ENCODE measurements at regions not wholly inside any gene's neighbourhood (a gene's known extent, or its start where the extent isn't known, plus 50 kb on each side); places are given as distances from the start of the nearest gene placed in this dataset.

DNA sequence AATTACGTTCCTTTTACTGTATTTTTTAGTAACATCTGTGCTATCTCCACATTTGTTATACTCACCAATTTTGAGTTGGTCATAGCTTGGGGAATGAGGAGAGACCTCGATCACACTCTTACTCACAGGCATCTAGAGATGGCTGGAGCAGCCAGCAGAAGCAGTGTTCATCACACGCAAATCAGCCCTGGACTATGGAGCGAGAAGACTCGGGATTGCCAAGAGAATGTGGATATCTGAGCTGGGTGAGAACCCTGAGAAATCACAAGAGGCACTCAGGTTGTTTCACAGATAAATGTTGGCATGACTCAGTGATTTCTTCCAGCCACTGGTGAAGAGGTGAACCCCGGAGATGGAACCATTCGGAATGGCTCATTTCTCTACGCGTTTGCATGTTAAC lies 820.1 kb upstream of the IGFBP3 start:
- Mint-ChIP-seq H3K36me3 (no peaks in the 10 kb centered on the region), H3K27me3 (no peaks in the 10 kb centered on the region), H3K27ac (no peak overlapping the region), H3K4me3 (no peak overlapping the region), H3K4me1 (no peaks in the 10 kb centered on the region), H3K9me3 (peaks cover 5 to 13% (median 5%) of the 10 kb centered on the region in 3 donors)
- 74% methylated on average over 2 of the region's 9 CpGs for WGBS (ENCODE audit: insufficient coverage)
- POLR2A ChIA-PET: no interaction called here
- H3K4me1 ChIP-seq (ENCODE audit: control insufficient read depth in 1 of 2, extremely low read depth in 1 of 2, insufficient read depth in 2 of 2, low read length in 2 of 2): no peaks in the 10 kb centered on the region
- CTCF ChIA-PET: interaction anchor here in 1 of 2 donors (0.6 kb wide), 1 partner anchor 529 kb away, joined by 3 read pairs; no protein-coding TSS in a partner anchor
- H3K9me3 ChIP-seq: no peaks in the 10 kb centered on the region
- H3K4me3 ChIP-seq (ENCODE audit: control insufficient read depth in 1 of 2, extremely low read depth in 1 of 2, low read length in 1 of 2): no peak overlapping the region
- ATAC-seq (replicated peaks in 1 of 4) (no peak), DNase-seq (no peak)
- no peaks in the 10 kb centered on the region for H3K36me3 ChIP-seq (ENCODE audit: control insufficient read depth in 2 of 2, extremely low read depth in 1 of 2, insufficient read depth in 1 of 2, low read length in 1 of 2)
- no peaks in the 10 kb centered on the region for H3K27me3 ChIP-seq (replicated peaks in 1 of 2; ENCODE audit: control insufficient read depth in 2 of 2, extremely low read depth in 1 of 2, insufficient read depth in 2 of 2, low read length in 1 of 2)
- H3K27ac ChIP-seq (ENCODE audit: low read length): no peak overlapping the region

DNA sequence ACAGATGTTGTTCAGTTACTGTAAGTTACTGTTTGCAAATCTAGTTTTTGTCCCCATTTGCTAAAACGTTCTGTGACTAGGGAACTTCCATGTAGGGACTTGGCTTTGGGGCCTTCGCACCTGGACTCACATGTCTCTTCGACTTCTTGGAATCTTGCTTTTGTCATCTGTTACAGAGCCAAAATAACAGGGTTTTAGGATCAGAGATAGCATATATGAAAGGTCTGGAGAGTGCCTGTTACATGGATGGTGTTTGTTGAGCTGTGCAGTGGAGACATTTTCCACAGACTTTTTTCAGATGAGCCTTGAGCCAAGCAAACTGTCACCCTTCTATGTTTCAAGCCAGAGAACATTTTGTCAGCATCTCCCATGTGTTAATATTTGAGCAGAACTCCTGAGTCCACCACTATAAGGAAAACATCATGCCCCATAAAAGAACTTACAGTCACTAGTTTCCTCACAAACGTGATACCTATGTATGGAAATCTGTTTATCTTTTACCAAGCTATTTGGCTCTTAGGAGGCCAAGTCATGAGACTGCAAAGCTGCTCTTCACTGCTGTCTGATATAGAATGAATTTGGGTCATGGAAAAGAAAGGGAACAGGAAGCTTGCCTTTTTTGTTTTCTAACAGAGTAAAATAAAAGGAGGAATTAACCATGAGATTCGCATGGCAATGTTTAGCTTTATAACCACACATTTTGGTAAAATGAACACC lies 818.6 kb upstream of the IGFBP3 start:
- Mint-ChIP-seq H3K9me3 (peaks cover 5 to 18% (median 5%) of the 10 kb centered on the region in 3 donors), H3K27me3 (no peaks in the 10 kb centered on the region), H3K4me3 (no peak overlapping the region), H3K36me3 (no peaks in the 10 kb centered on the region), H3K27ac (no peak overlapping the region), H3K4me1 (no peaks in the 10 kb centered on the region)
- no peak for DNase-seq
- Histone ChIP-seq H3K36me3 (ENCODE audit: control insufficient read depth in 2 of 2, extremely low read depth in 1 of 2, insufficient read depth in 1 of 2, low read length in 1 of 2) (no peaks in the 10 kb centered on the region), H3K4me1 (ENCODE audit: control insufficient read depth in 1 of 2, extremely low read depth in 1 of 2, insufficient read depth in 2 of 2, low read length in 2 of 2) (no peaks in the 10 kb centered on the region), H3K27me3 (replicated peaks in 1 of 2; ENCODE audit: control insufficient read depth in 2 of 2, extremely low read depth in 1 of 2, insufficient read depth in 2 of 2, low read length in 1 of 2) (no peaks in the 10 kb centered on the region), H3K27ac (ENCODE audit: low read length) (no peak overlapping the region), H3K4me3 (ENCODE audit: control insufficient read depth in 1 of 2, extremely low read depth in 1 of 2, low read length in 1 of 2) (no peak overlapping the region), H3K9me3 (no peaks in the 10 kb centered on the region)
- ChIA-PET CTCF (no interaction called here), POLR2A (no interaction called here)
- 66% methylated on average over 3 of the region's 5 CpGs for WGBS (ENCODE audit: insufficient coverage)
- no peak for ATAC-seq (replicated peaks in 1 of 4)

DNA sequence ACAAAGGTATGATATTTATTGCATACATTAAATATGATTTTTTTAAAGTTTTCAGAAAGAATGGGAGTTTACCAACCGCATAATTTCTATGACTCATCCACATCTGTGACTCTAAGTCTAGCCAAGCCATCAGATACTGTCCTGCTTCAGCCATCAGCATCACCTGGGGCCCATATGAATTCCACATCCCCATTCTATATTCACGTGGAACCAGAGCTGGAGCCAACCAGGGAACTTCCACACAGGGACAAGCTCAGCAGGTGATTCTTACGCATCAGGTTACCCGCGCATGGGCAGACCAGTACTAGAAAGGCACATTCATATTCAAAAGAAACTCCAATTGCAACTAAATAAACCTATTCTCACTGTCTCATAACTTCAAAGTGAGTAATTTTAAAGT lies 817.7 kb upstream of the IGFBP3 start:
- WGBS (ENCODE audit: insufficient coverage): 93% methylated on average over 3 of the region's 5 CpGs
- CTCF ChIA-PET: no interaction called here
- no peak overlapping the region for H3K27ac ChIP-seq (ENCODE audit: low read length)
- DNase-seq (no peak), ATAC-seq (replicated peaks in 1 of 4) (no peak)
- no peak overlapping the region for H3K4me3 Mint-ChIP-seq
- no peaks in the 10 kb centered on the region for H3K4me1 ChIP-seq (ENCODE audit: control insufficient read depth in 1 of 2, extremely low read depth in 1 of 2, insufficient read depth in 2 of 2, low read length in 2 of 2)
- H3K27me3 ChIP-seq (replicated peaks in 1 of 2; ENCODE audit: control insufficient read depth in 2 of 2, extremely low read depth in 1 of 2, insufficient read depth in 2 of 2, low read length in 1 of 2): no peaks in the 10 kb centered on the region
- H3K36me3 Mint-ChIP-seq: no peaks in the 10 kb centered on the region
- H3K4me1 Mint-ChIP-seq: no peaks in the 10 kb centered on the region
- H3K9me3 Mint-ChIP-seq: peaks cover 5 to 21% (median 5%) of the 10 kb centered on the region in 3 donors
- H3K36me3 ChIP-seq (ENCODE audit: control insufficient read depth in 2 of 2, extremely low read depth in 1 of 2, insufficient read depth in 1 of 2, low read length in 1 of 2): no peaks in the 10 kb centered on the region
- no peak overlapping the region for H3K4me3 ChIP-seq (ENCODE audit: control insufficient read depth in 1 of 2, extremely low read depth in 1 of 2, low read length in 1 of 2)
- no peak overlapping the region for H3K27ac Mint-ChIP-seq
- no peaks in the 10 kb centered on the region for H3K27me3 Mint-ChIP-seq
- POLR2A ChIA-PET: no interaction called here
- no peaks in the 10 kb centered on the region for H3K9me3 ChIP-seq

DNA sequence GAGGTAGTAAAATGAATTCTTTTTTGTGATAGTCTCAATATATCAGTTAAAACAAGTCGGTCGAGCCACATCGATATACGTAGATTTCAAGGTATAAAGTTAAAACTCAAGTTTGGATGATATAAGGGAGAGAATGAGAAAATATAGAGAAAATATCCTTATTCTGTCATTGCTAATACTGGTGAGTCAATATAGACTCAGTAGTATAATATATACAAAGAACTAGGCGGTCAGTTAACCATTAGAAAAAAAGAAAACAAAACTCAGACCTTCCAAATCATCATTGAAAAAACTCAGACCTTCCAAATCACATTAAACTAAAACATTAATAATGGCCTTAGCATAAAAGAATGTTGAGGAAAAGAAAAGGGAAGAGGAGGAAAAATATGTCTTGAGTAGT lies 817.1 kb upstream of the IGFBP3 start:
- Mint-ChIP-seq H3K9me3 (peaks cover 5 to 21% (median 7%) of the 10 kb centered on the region in 3 donors), H3K36me3 (no peaks in the 10 kb centered on the region), H3K4me3 (no peak overlapping the region), H3K4me1 (no peaks in the 10 kb centered on the region), H3K27ac (no peak overlapping the region), H3K27me3 (no peaks in the 10 kb centered on the region)
- Histone ChIP-seq H3K4me3 (ENCODE audit: control insufficient read depth in 1 of 2, extremely low read depth in 1 of 2, low read length in 1 of 2) (no peak overlapping the region), H3K27me3 (replicated peaks in 1 of 2; ENCODE audit: control insufficient read depth in 2 of 2, extremely low read depth in 1 of 2, insufficient read depth in 2 of 2, low read length in 1 of 2) (no peaks in the 10 kb centered on the region), H3K9me3 (no peaks in the 10 kb centered on the region), H3K27ac (ENCODE audit: low read length) (no peak overlapping the region), H3K4me1 (ENCODE audit: control insufficient read depth in 1 of 2, extremely low read depth in 1 of 2, insufficient read depth in 2 of 2, low read length in 2 of 2) (no peaks in the 10 kb centered on the region), H3K36me3 (ENCODE audit: control insufficient read depth in 2 of 2, extremely low read depth in 1 of 2, insufficient read depth in 1 of 2, low read length in 1 of 2) (no peaks in the 10 kb centered on the region)
- WGBS (ENCODE audit: insufficient coverage): no CpG with 5 or more reads among the region's 5 CpGs
- ChIA-PET CTCF (no interaction called here), POLR2A (no interaction called here)
- ATAC-seq (replicated peaks in 1 of 4) (no peak), DNase-seq (no peak)

DNA sequence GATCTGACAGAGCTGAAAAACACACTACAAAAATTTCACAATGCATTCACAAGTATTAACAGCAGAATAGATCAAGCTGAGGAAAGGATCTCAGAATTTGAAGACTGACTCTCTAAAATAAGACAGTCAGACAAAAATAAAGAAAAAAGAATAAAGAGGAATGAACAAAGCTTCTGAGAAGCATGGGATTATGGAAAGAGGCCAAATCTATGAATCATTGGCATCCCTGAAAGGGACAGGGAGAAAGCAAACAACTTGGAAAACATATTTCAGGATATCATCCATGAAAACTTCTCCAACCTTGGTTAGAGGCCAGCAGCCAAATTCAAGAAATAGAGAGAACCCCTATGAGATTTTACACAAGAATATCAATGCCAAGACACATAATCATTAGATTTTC lies 804.8 kb upstream of the IGFBP3 start:
- DNase-seq: no peak
- no peak overlapping the region for H3K4me3 ChIP-seq (ENCODE audit: control insufficient read depth in 1 of 2, extremely low read depth in 1 of 2, low read length in 1 of 2)
- POLR2A ChIA-PET: no interaction called here

DNA sequence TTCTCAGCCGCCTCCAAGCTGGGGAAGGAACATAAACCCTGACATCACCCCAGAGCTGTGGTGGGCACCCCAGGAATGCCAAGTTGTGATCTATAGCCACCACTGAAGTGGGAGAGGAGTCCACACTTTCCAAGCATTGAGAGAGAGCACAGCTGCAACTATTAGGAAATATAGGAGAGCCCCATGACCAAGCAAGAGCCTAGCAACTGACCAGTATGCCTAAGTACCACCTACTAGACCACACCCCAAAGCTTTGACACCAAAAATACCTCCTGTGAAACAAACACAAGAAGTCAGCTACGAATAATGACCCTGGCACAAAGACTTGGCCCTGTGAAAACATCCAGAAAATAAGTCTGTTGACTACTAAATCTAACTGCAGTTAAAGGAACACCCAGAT lies 804.1 kb upstream of the IGFBP3 start:
- no peak overlapping the region for H3K27ac Mint-ChIP-seq
- no peaks in the 10 kb centered on the region for H3K4me1 ChIP-seq (ENCODE audit: control insufficient read depth in 1 of 2, extremely low read depth in 1 of 2, insufficient read depth in 2 of 2, low read length in 2 of 2)
- no peaks in the 10 kb centered on the region for H3K36me3 ChIP-seq (ENCODE audit: control insufficient read depth in 2 of 2, extremely low read depth in 1 of 2, insufficient read depth in 1 of 2, low read length in 1 of 2)
- ChIA-PET POLR2A (no interaction called here), CTCF (no interaction called here)
- H3K4me1 Mint-ChIP-seq: no peaks in the 10 kb centered on the region
- H3K4me3 ChIP-seq (ENCODE audit: control insufficient read depth in 1 of 2, extremely low read depth in 1 of 2, low read length in 1 of 2): no peak overlapping the region
- H3K4me3 Mint-ChIP-seq: no peak overlapping the region
- H3K27me3 ChIP-seq (replicated peaks in 1 of 2; ENCODE audit: control insufficient read depth in 2 of 2, extremely low read depth in 1 of 2, insufficient read depth in 2 of 2, low read length in 1 of 2): no peaks in the 10 kb centered on the region
- 50% methylated on average over 1 of the region's 2 CpGs for WGBS (ENCODE audit: insufficient coverage)
- DNase-seq (no peak), ATAC-seq (replicated peaks in 1 of 4) (no peak)
- H3K9me3 ChIP-seq: no peaks in the 10 kb centered on the region
- H3K36me3 Mint-ChIP-seq: no peaks in the 10 kb centered on the region
- no peak overlapping the region for H3K27ac ChIP-seq (ENCODE audit: low read length)
- H3K27me3 Mint-ChIP-seq: no peaks in the 10 kb centered on the region
- H3K9me3 Mint-ChIP-seq: peaks cover 5 to 17% (median 17%) of the 10 kb centered on the region in 3 donors

More for the DNA sequence above, 804.8 kb upstream of the IGFBP3 start:
- H3K36me3 ChIP-seq (ENCODE audit: control insufficient read depth in 2 of 2, extremely low read depth in 1 of 2, insufficient read depth in 1 of 2, low read length in 1 of 2): no peaks in the 10 kb centered on the region
- H3K27me3 Mint-ChIP-seq: no peaks in the 10 kb centered on the region
- CTCF ChIA-PET: no interaction called here
- H3K9me3 ChIP-seq: no peaks in the 10 kb centered on the region
- H3K36me3 Mint-ChIP-seq: no peaks in the 10 kb centered on the region
- H3K4me3 Mint-ChIP-seq: no peak overlapping the region
- no peak for ATAC-seq (replicated peaks in 1 of 4)
- H3K27me3 ChIP-seq (replicated peaks in 1 of 2; ENCODE audit: control insufficient read depth in 2 of 2, extremely low read depth in 1 of 2, insufficient read depth in 2 of 2, low read length in 1 of 2): no peaks in the 10 kb centered on the region
- H3K9me3 Mint-ChIP-seq: peaks cover 5 to 18% (median 17%) of the 10 kb centered on the region in 3 donors
- H3K4me1 Mint-ChIP-seq: no peaks in the 10 kb centered on the region
- no peak overlapping the region for H3K27ac ChIP-seq (ENCODE audit: low read length)
- H3K4me1 ChIP-seq (ENCODE audit: control insufficient read depth in 1 of 2, extremely low read depth in 1 of 2, insufficient read depth in 2 of 2, low read length in 2 of 2): no peaks in the 10 kb centered on the region
- H3K27ac Mint-ChIP-seq: no peak overlapping the region

DNA sequence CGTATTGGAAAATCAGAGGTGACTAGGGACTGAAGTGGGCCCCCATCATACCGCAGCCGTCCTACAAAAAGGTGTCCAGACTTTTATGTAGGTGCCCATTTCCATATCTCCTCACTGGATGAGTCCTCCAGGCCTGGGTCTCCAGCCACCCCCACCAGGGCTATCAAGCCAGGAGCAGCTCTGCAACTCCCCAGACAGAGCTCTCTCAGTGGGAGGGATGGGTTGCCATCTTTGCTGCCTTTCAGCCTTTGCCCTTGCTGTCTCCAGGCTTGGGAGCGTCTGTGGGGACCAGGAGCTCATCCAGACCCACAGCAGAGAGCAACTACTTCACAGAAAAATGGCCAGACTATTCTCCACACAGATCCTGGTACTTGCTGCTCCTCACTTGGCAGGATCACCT lies 802.7 kb upstream of the IGFBP3 start:
- no peak for DNase-seq

More for the DNA sequence above, 802.7 kb upstream of the IGFBP3 start:
- no peak overlapping the region for H3K4me3 Mint-ChIP-seq
- no peaks in the 10 kb centered on the region for H3K9me3 ChIP-seq
- no peak for ATAC-seq (replicated peaks in 1 of 4)
- H3K27me3 Mint-ChIP-seq: no peaks in the 10 kb centered on the region
- H3K27me3 ChIP-seq (replicated peaks in 1 of 2; ENCODE audit: control insufficient read depth in 2 of 2, extremely low read depth in 1 of 2, insufficient read depth in 2 of 2, low read length in 1 of 2): no peaks in the 10 kb centered on the region
- WGBS (ENCODE audit: insufficient coverage): 39% methylated on average over 2 of the region's 4 CpGs
- ChIA-PET POLR2A (no interaction called here), CTCF (no interaction called here)
- H3K9me3 Mint-ChIP-seq: peaks cover 5 to 21% (median 17%) of the 10 kb centered on the region in 3 donors
- no peak overlapping the region for H3K27ac ChIP-seq (ENCODE audit: low read length)
- H3K4me3 ChIP-seq (ENCODE audit: control insufficient read depth in 1 of 2, extremely low read depth in 1 of 2, low read length in 1 of 2): no peak overlapping the region
- H3K27ac Mint-ChIP-seq: no peak overlapping the region
- no peaks in the 10 kb centered on the region for H3K36me3 Mint-ChIP-seq
- H3K4me1 Mint-ChIP-seq: no peaks in the 10 kb centered on the region
- H3K36me3 ChIP-seq (ENCODE audit: control insufficient read depth in 2 of 2, extremely low read depth in 1 of 2, insufficient read depth in 1 of 2, low read length in 1 of 2): no peaks in the 10 kb centered on the region
- no peaks in the 10 kb centered on the region for H3K4me1 ChIP-seq (ENCODE audit: control insufficient read depth in 1 of 2, extremely low read depth in 1 of 2, insufficient read depth in 2 of 2, low read length in 2 of 2)

Data from T-cell (primary cell).